ENCODE measurements at regions not wholly inside any gene's neighbourhood (a gene's known extent, or its start where the extent isn't known, plus 50 kb on each side); places are given as distances from the start of the nearest gene placed in this dataset.

DNA sequence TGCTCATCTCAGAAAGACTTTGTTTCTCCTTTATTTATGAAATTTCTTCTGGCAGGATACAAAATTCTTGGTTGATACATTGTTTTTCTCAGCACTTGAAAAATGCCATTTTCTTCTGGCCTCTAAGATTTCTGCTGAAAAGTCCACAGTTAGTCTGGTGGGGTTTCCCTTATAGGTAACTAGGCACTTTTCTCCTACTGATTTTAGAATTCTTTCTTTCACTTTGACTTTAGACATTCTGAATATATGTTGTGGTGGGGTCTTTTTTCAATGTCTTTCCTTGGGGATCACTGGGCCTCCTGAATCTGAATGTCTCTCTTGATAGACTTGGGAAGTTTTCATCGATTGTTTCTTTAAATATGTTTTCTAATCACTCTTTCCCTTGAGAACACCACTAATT, 79.6 kb downstream of the CETN3 start:
- TF ChIP-seq POLR2A (IDR thresholded peaks at IDR 0.05; ENCODE audit: low read depth, low read length), result no peak
- no peak for TF ChIP-seq TAF1 (IDR thresholded peaks at IDR 0.05; ENCODE audit: low read depth, low read length)
